A549 (cell line): ENCODE measurements at regions not wholly inside any gene's neighbourhood (a gene's known extent, or its start where the extent isn't known, plus 50 kb on each side); places are given as distances from the start of the nearest gene placed in this dataset.
"Not testable (repeated sequence)": the region's sequence is repeated elsewhere in the genome, so short reads cannot be mapped to it uniquely, and the experiment has no call there.

Experiments
- ATAC-seq, 2 experiments: fragments of 200-7000 bp in 1 of 2; fragments of >200 bp in 1 of 2; cut with Nextera tagmentation in 1 of 2; cut with Tn5 transposase in 1 of 2; 3 replicates each; pipeline versions ENCODE4 v1.8.0 to v1.9.1; 2018 to 2020; ENCODE audit warnings: mild to moderate bottlenecking in 1 of 2, moderate library complexity in 1 of 2
- CTCF ChIA-PET: fragments of 300-600 bp; sonication (Branson Sonifier 250); formaldehyde crosslinking; extraction: SDS; loops from one replicate; lab custom pipeline; 2021; ENCODE audit warnings: antibody characterized with exemption, inconsistent platforms; lab: Yijun Ruan, JAX
- POLR2A ChIA-PET: fragments of 350-600 bp; formaldehyde crosslinking; extraction: SDS; loops from one replicate; lab custom pipeline; 2021; ENCODE audit warnings: antibody characterized with exemption, inconsistent platforms; lab: Yijun Ruan, JAX
- DNase-seq, 2 experiments: peaks; one replicate each; pipeline versions ENCODE4 v3.0.0 to v3.0.0-alpha.2; 2011 to 2016; ENCODE audit warnings: low read depth in 1 of 2, low spot score in 1 of 2
- FAIRE-seq: peaks from 2 replicates; lab custom pipeline; 2011; peaks lifted over from hg19 to GRCh38; lab: Jason Lieb, UNC
- H3K27ac ChIP-seq, 2 experiments: fragments of >200 bp; sonication (Bioruptor Twin); formaldehyde crosslinking; 3 replicates each; pipeline ENCODE4 v1.5.1; 2016 to 2017
- H3K4me1 ChIP-seq: fragments of >200 bp; sonication (Bioruptor Twin); formaldehyde crosslinking; 3 replicates; pipeline ENCODE4 v1.6.1; 2016
- H3K4me2 ChIP-seq: fragments of >200 bp; sonication (Bioruptor Twin); formaldehyde crosslinking; 3 replicates; pipeline ENCODE4 v1.6.1; 2016
- H3K4me3 ChIP-seq: fragments of >200 bp; sonication (Bioruptor Twin); formaldehyde crosslinking; 3 replicates; pipeline ENCODE4 v1.5.1; 2016
- H3K9me3 ChIP-seq: fragments of >200 bp; sonication (Bioruptor Twin); formaldehyde crosslinking; 3 replicates; pipeline ENCODE4 v1.6.1; 2016
- ATOH8 ChIP-seq: fragments of 250-450 bp; sonication (Bioruptor Pico); IDR thresholded peaks from 2 replicates; pipeline ENCODE4 v1.5.0; 2020; ENCODE audit warnings: low read depth, mild to moderate bottlenecking, moderate library complexity
- CEBPB ChIP-seq, 2 experiments: fragments of >200 bp in 1 of 2; sonication (Bioruptor Twin) in 1 of 2; formaldehyde crosslinking in 1 of 2; IDR thresholded peaks; 2 replicates each; pipeline ENCODE4 v1.6.1; 2012 to 2016
- CHD4 ChIP-seq: fragments of 200-600 bp; sonication (generic); IDR thresholded peaks from 2 replicates; pipeline ENCODE4 v1.6.1; 2016; ENCODE audit warnings: antibody characterized with exemption, mild to moderate bottlenecking, borderline replicate concordance
- EHMT2 ChIP-seq: fragments of 200-600 bp; sonication (generic); IDR thresholded peaks from 2 replicates; pipeline ENCODE4 v1.6.1; 2016; ENCODE audit warnings: antibody characterized with exemption, low read depth, mild to moderate bottlenecking, moderate library complexity
- ELK1 ChIP-seq: fragments of 150-350 bp; IDR thresholded peaks from 2 replicates; pipeline ENCODE4 v1.6.1; 2014; ENCODE audit warnings: low read depth, mild to moderate bottlenecking, low read length
- ESRRA ChIP-seq: fragments of 150-350 bp; IDR thresholded peaks from 2 replicates; pipeline ENCODE4 v1.6.1; 2014; ENCODE audit warnings: mild to moderate bottlenecking, low read length, borderline replicate concordance
- FOSL2 ChIP-seq, 2 experiments: fragments of 450-650 bp in 1 of 2; fragments of >200 bp in 1 of 2; sonication (Bioruptor Twin) in 1 of 2; formaldehyde crosslinking; IDR thresholded peaks; 2 replicates each; pipeline versions ENCODE4 v1.5.0 to v1.6.1; 2016 to 2020; ENCODE audit warnings: mild to moderate bottlenecking in 1 of 2, moderate library complexity in 1 of 2
- HDAC2 ChIP-seq: fragments of 200-600 bp; sonication (generic); IDR thresholded peaks from 2 replicates; pipeline ENCODE4 v1.6.1; 2016
- HES2 ChIP-seq: fragments of >200 bp; sonication (Bioruptor Twin); formaldehyde crosslinking; IDR thresholded peaks from 2 replicates; pipeline ENCODE4 v1.6.1; 2016
- HOXB13 ChIP-seq: fragments of 250-450 bp; sonication (Bioruptor Pico); IDR thresholded peaks from 2 replicates; pipeline ENCODE4 v1.5.0; 2020; ENCODE audit warnings: low read depth, mild to moderate bottlenecking, moderate library complexity
- MYC ChIP-seq: IDR thresholded peaks from 2 replicates; pipeline ENCODE4 v1.6.1; 2012; ENCODE audit warnings: mild to moderate bottlenecking, inconsistent platforms, low read length, improper control_type of control experiment, borderline replicate concordance
- RCOR1 ChIP-seq: fragments of 150-350 bp; IDR thresholded peaks from 2 replicates; pipeline ENCODE4 v1.6.1; 2014; ENCODE audit warnings: antibody characterized with exemption, low read length, low read depth
- REST ChIP-seq: fragments of 200-600 bp; sonication (generic); IDR thresholded peaks from 2 replicates; pipeline ENCODE4 v1.6.1; 2016; ENCODE audit warnings: antibody characterized with exemption, mild to moderate bottlenecking, moderate library complexity
- RFX5 ChIP-seq: fragments of 450-650 bp; IDR thresholded peaks from 2 replicates; pipeline ENCODE4 v1.7.1; 2014; ENCODE audit warnings: antibody characterized with exemption, mild to moderate bottlenecking, moderate library complexity
- TP53 ChIP-seq: fragments of 250-450 bp; sonication (Bioruptor Pico); IDR thresholded peaks from 2 replicates; pipeline ENCODE4 v1.5.0; 2021; ENCODE audit warnings: mild to moderate bottlenecking, moderate library complexity
- ZNF302 ChIP-seq: fragments of 250-450 bp; sonication (Bioruptor Pico); IDR thresholded peaks from 2 replicates; pipeline ENCODE4 v1.9.0; 2021; ENCODE audit warnings: inconsistent platforms, mild to moderate bottlenecking, moderate library complexity
- WGBS: methylation state at CpG from one replicate; pipeline ENCODE4 v1.1.6; 2017; ENCODE audit errors: missing lambda C conversion rate; 5-methylcytosine and 5-hydroxymethylcytosine counted together
- TF ChIP-seq, protein P1 (sequence below): fragments of >200 bp; sonication (Bioruptor Twin); formaldehyde crosslinking; IDR thresholded peaks from 3 replicates; pipeline ENCODE4 v1.5.1; 2016
- TF ChIP-seq, protein P2 (sequence below): IDR thresholded peaks from 2 replicates; pipeline ENCODE4 v1.6.1; 2012; ENCODE audit warnings: low read depth, borderline replicate concordance
- TF ChIP-seq, protein P3 (sequence below): IDR thresholded peaks from 2 replicates; pipeline ENCODE4 v1.6.1; 2012

- ChIA-PET CTCF (no interaction called here), POLR2A (no interaction called here)
- Histone ChIP-seq H3K4me1 (peaks cover 15% of the 10 kb centered on the region), H3K4me2 (no peak overlapping the region), H3K27ac (no peak overlapping the region), H3K9me3 (no peaks in the 10 kb centered on the region), H3K4me3 (no peak overlapping the region)
- DNase-seq (no peak), FAIRE-seq (no peak), ATAC-seq (no peak)
- 21% methylated on average over 2 of the region's 2 CpGs for WGBS
- TF ChIP-seq RCOR1 (no peak), ESRRA (no peak), HOXB13 (CRISPR knock-in tag) (no peak), HDAC2 (no peak), HES2 (no peak), ZNF302 (no peak), CEBPB (IDR thresholded peaks at IDR 0.05) (no peak), EHMT2 (no peak), TP53 (no peak)
- TF ChIP-seq, protein P1, sequence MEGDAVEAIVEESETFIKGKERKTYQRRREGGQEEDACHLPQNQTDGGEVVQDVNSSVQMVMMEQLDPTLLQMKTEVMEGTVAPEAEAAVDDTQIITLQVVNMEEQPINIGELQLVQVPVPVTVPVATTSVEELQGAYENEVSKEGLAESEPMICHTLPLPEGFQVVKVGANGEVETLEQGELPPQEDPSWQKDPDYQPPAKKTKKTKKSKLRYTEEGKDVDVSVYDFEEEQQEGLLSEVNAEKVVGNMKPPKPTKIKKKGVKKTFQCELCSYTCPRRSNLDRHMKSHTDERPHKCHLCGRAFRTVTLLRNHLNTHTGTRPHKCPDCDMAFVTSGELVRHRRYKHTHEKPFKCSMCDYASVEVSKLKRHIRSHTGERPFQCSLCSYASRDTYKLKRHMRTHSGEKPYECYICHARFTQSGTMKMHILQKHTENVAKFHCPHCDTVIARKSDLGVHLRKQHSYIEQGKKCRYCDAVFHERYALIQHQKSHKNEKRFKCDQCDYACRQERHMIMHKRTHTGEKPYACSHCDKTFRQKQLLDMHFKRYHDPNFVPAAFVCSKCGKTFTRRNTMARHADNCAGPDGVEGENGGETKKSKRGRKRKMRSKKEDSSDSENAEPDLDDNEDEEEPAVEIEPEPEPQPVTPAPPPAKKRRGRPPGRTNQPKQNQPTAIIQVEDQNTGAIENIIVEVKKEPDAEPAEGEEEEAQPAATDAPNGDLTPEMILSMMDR, result no peak
Measured at GRCh38 chr5:38677636-38678035, 121.2 kb upstream of the LIFR start.

DNA sequence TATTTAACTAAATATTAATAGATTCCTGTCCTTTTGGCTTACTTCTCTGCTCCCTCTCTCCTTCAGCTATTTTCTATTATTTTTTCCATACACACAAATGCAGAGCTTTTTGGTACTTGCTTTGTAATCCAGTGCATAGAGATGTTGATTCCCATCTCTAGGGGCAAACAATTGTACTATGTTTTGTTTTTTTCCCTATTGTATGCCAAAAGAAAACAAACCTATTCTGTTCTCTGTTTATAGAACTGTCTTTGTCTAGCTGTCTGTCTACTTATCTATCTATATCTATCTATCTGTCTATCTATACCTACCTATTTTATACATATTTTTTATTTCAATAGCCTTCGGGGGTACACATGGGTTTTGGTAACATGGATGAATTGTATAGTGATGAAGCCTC is 121.6 kb upstream of the LIFR start:
- 61% methylated on average over 1 of the region's 1 CpG for WGBS
- TF ChIP-seq HDAC2 (no peak), ZNF302 (no peak), CHD4 (no peak), ATOH8 (CRISPR knock-in tag) (no peak), HES2 (no peak), REST (no peak), MYC (no peak), FOSL2 (IDR thresholded peaks at IDR 0.05) (no peak), FOSL2 (CRISPR knock-in tag; IDR thresholded peaks at IDR 0.05) (no peak), RFX5 (no peak), ELK1 (no peak), CEBPB (IDR thresholded peaks at IDR 0.05) (no peak)
- TF ChIP-seq, protein P2, sequence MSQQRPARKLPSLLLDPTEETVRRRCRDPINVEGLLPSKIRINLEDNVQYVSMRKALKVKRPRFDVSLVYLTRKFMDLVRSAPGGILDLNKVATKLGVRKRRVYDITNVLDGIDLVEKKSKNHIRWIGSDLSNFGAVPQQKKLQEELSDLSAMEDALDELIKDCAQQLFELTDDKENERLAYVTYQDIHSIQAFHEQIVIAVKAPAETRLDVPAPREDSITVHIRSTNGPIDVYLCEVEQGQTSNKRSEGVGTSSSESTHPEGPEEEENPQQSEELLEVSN, result no peak
- TF ChIP-seq, protein P3, sequence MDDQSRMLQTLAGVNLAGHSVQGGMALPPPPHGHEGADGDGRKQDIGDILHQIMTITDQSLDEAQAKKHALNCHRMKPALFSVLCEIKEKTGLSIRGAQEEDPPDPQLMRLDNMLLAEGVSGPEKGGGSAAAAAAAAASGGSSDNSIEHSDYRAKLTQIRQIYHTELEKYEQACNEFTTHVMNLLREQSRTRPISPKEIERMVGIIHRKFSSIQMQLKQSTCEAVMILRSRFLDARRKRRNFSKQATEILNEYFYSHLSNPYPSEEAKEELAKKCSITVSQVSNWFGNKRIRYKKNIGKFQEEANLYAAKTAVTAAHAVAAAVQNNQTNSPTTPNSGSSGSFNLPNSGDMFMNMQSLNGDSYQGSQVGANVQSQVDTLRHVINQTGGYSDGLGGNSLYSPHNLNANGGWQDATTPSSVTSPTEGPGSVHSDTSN, result no peak
- no peak for FAIRE-seq
- Histone ChIP-seq H3K4me3 (no peak overlapping the region), H3K4me1 (peaks cover 10% of the 10 kb centered on the region), H3K27ac (no peak overlapping the region), H3K9me3 (no peaks in the 10 kb centered on the region), H3K4me2 (no peak overlapping the region)
- POLR2A ChIA-PET, result no interaction called here
- DNase-seq, result no peak
- no peak for ATAC-seq
- CTCF ChIA-PET, result no interaction called here

GRCh38 chr5:38678697-38679096 is 122.3 kb upstream of the LIFR start:
- POLR2A ChIA-PET, H3K4me3 ChIP-seq, H3K4me1 ChIP-seq, CTCF ChIA-PET, H3K4me2 ChIP-seq, H3K9me3 ChIP-seq, H3K27ac ChIP-seq, FAIRE-seq, ATAC-seq, DNase-seq: not testable (repeated sequence)
- WGBS, result 89% methylated on average over 7 of the region's 7 CpGs
